ENCODE measurements at regions not wholly inside any gene's neighbourhood (a gene's known extent, or its start where the extent isn't known, plus 50 kb on each side); places are given as distances from the start of the nearest gene placed in this dataset.

- CTCF ChIA-PET: no interaction called here
- intact Hi-C loops (cut with micrococcal nuclease) (no loop called here), dilution Hi-C loops (cut with MboI; ENCODE audit: extremely low pct_ligation_motif_present, low sequenced_read_pairs) (no loop called here)
- Histone ChIP-seq H3K36me3 (ENCODE audit: control insufficient read depth in 2 of 2, extremely low read depth in 1 of 2, insufficient read depth in 2 of 2, low read length in 2 of 2) (no peaks in the 10 kb centered on the region), H3K4me2 (ENCODE audit: insufficient read depth, low read length) (no peak overlapping the region), H3K9ac (replicated peaks; ENCODE audit: extremely low read depth, insufficient read depth, low read length) (no peak overlapping the region), H3K9me3 (replicated peaks; ENCODE audit: control insufficient read depth, insufficient read depth, low read length) (no peaks in the 10 kb centered on the region), H4K20me1 (replicated peaks; ENCODE audit: control insufficient read depth, extremely low read depth, insufficient read depth, low read length) (no peaks in the 10 kb centered on the region), H3K9me1 (replicated peaks; ENCODE audit: control insufficient read depth, extremely low read depth, insufficient read depth, low read length) (no peaks in the 10 kb centered on the region), H3K27ac (ENCODE audit: insufficient read depth, low read depth, low read length) (no peak overlapping the region), H3K79me2 (ENCODE audit: control insufficient read depth, insufficient read depth, low read length) (no peaks in the 10 kb centered on the region), H3K4me1 (ENCODE audit: control insufficient read depth, extremely low read depth, insufficient read depth, low read length) (peaks cover 14% of the 10 kb centered on the region), H2AFZ (ENCODE audit: low read depth, low read length) (no peak overlapping the region), H3K4me3 (replicated peaks in 1 of 3; ENCODE audit: insufficient read depth in 1 of 3, low read depth in 1 of 3, low read length in 3 of 3) (no peak overlapping the region), H3K27me3 (ENCODE audit: control insufficient read depth in 2 of 2, insufficient read depth in 2 of 2, low read length in 2 of 2) (no peaks in the 10 kb centered on the region)
- FAIRE-seq: no peak
- no peak for DNase-seq (ENCODE audit: low read depth, low spot score)
- TF ChIP-seq, protein P1, sequence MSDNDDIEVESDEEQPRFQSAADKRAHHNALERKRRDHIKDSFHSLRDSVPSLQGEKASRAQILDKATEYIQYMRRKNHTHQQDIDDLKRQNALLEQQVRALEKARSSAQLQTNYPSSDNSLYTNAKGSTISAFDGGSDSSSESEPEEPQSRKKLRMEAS (IDR thresholded peaks at IDR 0.05; ENCODE audit: insufficient read depth, insufficient read length): no peak
- TF ChIP-seq, protein P2, sequence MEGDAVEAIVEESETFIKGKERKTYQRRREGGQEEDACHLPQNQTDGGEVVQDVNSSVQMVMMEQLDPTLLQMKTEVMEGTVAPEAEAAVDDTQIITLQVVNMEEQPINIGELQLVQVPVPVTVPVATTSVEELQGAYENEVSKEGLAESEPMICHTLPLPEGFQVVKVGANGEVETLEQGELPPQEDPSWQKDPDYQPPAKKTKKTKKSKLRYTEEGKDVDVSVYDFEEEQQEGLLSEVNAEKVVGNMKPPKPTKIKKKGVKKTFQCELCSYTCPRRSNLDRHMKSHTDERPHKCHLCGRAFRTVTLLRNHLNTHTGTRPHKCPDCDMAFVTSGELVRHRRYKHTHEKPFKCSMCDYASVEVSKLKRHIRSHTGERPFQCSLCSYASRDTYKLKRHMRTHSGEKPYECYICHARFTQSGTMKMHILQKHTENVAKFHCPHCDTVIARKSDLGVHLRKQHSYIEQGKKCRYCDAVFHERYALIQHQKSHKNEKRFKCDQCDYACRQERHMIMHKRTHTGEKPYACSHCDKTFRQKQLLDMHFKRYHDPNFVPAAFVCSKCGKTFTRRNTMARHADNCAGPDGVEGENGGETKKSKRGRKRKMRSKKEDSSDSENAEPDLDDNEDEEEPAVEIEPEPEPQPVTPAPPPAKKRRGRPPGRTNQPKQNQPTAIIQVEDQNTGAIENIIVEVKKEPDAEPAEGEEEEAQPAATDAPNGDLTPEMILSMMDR (IDR thresholded peaks at IDR 0.05; ENCODE audit: extremely low read depth in 1 of 2, insufficient read depth in 1 of 2, low read depth in 1 of 2, low read length in 2 of 2): no peak
- TF ChIP-seq MYC (IDR thresholded peaks at IDR 0.05; ENCODE audit: low read depth, low read length) (no peak), POLR2AphosphoS5 (IDR thresholded peaks at IDR 0.05; ENCODE audit: insufficient read depth, low read depth, low read length) (no peak), JUN (IDR thresholded peaks at IDR 0.05; ENCODE audit: borderline replicate concordance, insufficient read depth, insufficient read length, low read depth) (no peak), POLR2A (IDR thresholded peaks at IDR 0.05; ENCODE audit: low read depth, low read length) (no peak), GATA2 (IDR thresholded peaks at IDR 0.05; ENCODE audit: insufficient read depth, insufficient read length, low read depth, low read length) (no peak), EZH2 (IDR thresholded peaks at IDR 0.05; ENCODE audit: borderline replicate concordance, low read depth, low read length, severe bottlenecking) (no peak), FOS (IDR thresholded peaks at IDR 0.05; ENCODE audit: borderline replicate concordance, insufficient read depth, low read length) (no peak)
- POLR2A ChIA-PET: no interaction called here
- BruUV-seq (replicated peaks): no TSS peak
Measured at GRCh38 chr2:67570611-67571010, 173.5 kb downstream of the ETAA1 start.
